Endodermal cell (in vitro differentiated cells): ENCODE measurements at regions not wholly inside any gene's neighbourhood (a gene's known extent, or its start where the extent isn't known, plus 50 kb on each side); places are given as distances from the start of the nearest gene placed in this dataset.

ENCODE experiments used
- DNase-seq: peaks from one replicate; pipeline ENCODE4 v3.0.0-alpha.2; 2017
- H3K27ac ChIP-seq: 2 replicates; pipeline ENCODE4 v1.5.1; 2013; ENCODE audit warnings: mild to moderate bottlenecking, low read depth, low read length, moderate library complexity
- H3K27me3 ChIP-seq: 2 replicates; pipeline ENCODE4 v1.6.1; 2013; ENCODE audit warnings: mild to moderate bottlenecking, low read length, moderate library complexity; ENCODE audit not compliant: insufficient read depth, control insufficient read depth, poor library complexity, severe bottlenecking
- H3K36me3 ChIP-seq: 2 replicates; pipeline ENCODE4 v1.7.0; 2013; ENCODE audit warnings: mild to moderate bottlenecking, low read length, moderate library complexity; ENCODE audit not compliant: control insufficient read depth, insufficient read depth
- H3K4me1 ChIP-seq: one replicate; pipeline ENCODE4 v1.7.0; 2013; ENCODE audit warnings: low read length; ENCODE audit not compliant: control insufficient read depth, insufficient read depth
- H3K4me3 ChIP-seq: 2 replicates; pipeline ENCODE4 v1.5.1; 2013; ENCODE audit warnings: mild to moderate bottlenecking, low read length, moderate library complexity
- H3K9ac ChIP-seq: 2 replicates; pipeline ENCODE4 v1.6.1; 2013; ENCODE audit warnings: mild to moderate bottlenecking, low read length, moderate library complexity; ENCODE audit not compliant: poor library complexity, severe bottlenecking; ENCODE audit errors: extremely low read depth
- H3K9me3 ChIP-seq: 2 replicates; pipeline ENCODE4 v1.6.1; 2013; ENCODE audit warnings: mild to moderate bottlenecking, low read length, moderate library complexity; ENCODE audit not compliant: control insufficient read depth
- H3K27ac Mint-ChIP-seq: 2 replicates; pipeline ENCODE4 v1.8.0; 2020; ENCODE audit warnings: mixed read lengths
- H3K27me3 Mint-ChIP-seq: 2 replicates; pipeline ENCODE4 v1.8.0; 2021; ENCODE audit warnings: mild to moderate bottlenecking, mixed read lengths; ENCODE audit not compliant: insufficient read depth
- H3K36me3 Mint-ChIP-seq: 2 replicates; pipeline ENCODE4 v1.8.0; 2020; ENCODE audit warnings: low read depth, mixed read lengths
- H3K4me1 Mint-ChIP-seq: 2 replicates; pipeline ENCODE4 v1.8.0; 2020; ENCODE audit warnings: mixed read lengths
- H3K4me3 Mint-ChIP-seq: 2 replicates; pipeline ENCODE4 v1.8.0; 2020; ENCODE audit warnings: mild to moderate bottlenecking, moderate library complexity, mixed read lengths
- H3K9me3 Mint-ChIP-seq: 2 replicates; pipeline ENCODE4 v1.8.0; 2020; ENCODE audit warnings: mild to moderate bottlenecking, mixed read lengths
- CTCF ChIP-seq: fragments of 200-600 bp; sonication (generic); conservative IDR thresholded peaks from 2 replicates; pipeline ENCODE4 v1.5.0; 2021; ENCODE audit warnings: antibody characterized with exemption, mild to moderate bottlenecking
- WGBS, 2 experiments: methylation state at CpG; one replicate each; pipeline versions ENCODE4 v1.1.5 to v1.1.7; 2013; ENCODE audit warnings: missing lambda C conversion rate in 2 of 2, mixed read lengths in 1 of 2; ENCODE audit not compliant: insufficient coverage in 1 of 2, insufficient read length in 1 of 2; 5-methylcytosine and 5-hydroxymethylcytosine counted together

GRCh38 chr6:23419046-23419445, 707.0 kb upstream of the NRSN1 start:
- Histone ChIP-seq H3K9me3 (no peaks in the 10 kb centered on the region), H3K36me3 (no peaks in the 10 kb centered on the region), H3K27me3 (no peaks in the 10 kb centered on the region), H3K4me1 (no peaks in the 10 kb centered on the region), H3K27ac (no peak overlapping the region), H3K9ac (no peak overlapping the region), H3K4me3 (no peak overlapping the region)
- no peaks in the 10 kb centered on the region for H3K4me1 Mint-ChIP-seq
- no peaks in the 10 kb centered on the region for H3K36me3 Mint-ChIP-seq
- 86% methylated on average over 1 of the region's 1 CpG; no CpG with 5 or more reads in 1 of the 2 experiments for WGBS, 2 experiments
- H3K9me3 Mint-ChIP-seq, result no peaks in the 10 kb centered on the region
- H3K4me3 Mint-ChIP-seq, result no peak overlapping the region
- no peak overlapping the region for H3K27ac Mint-ChIP-seq
- no peaks in the 10 kb centered on the region for H3K27me3 Mint-ChIP-seq
- no peak for DNase-seq
- no peak for TF ChIP-seq CTCF

- H3K27ac ChIP-seq, result no peak overlapping the region
- no peaks in the 10 kb centered on the region for H3K9me3 ChIP-seq
- Mint-ChIP-seq H3K36me3 (no peaks in the 10 kb centered on the region), H3K9me3 (no peaks in the 10 kb centered on the region), H3K27ac (no peak overlapping the region), H3K27me3 (no peaks in the 10 kb centered on the region), H3K4me3 (no peak overlapping the region), H3K4me1 (no peaks in the 10 kb centered on the region)
- no peak for DNase-seq
- H3K9ac ChIP-seq, result no peak overlapping the region
- TF ChIP-seq CTCF, result no peak
- 88 to 100% methylated on average over 1 to 4 of the region's 4 CpGs for WGBS, 2 experiments
- no peaks in the 10 kb centered on the region for H3K36me3 ChIP-seq
- H3K27me3 ChIP-seq, result no peaks in the 10 kb centered on the region
- no peak overlapping the region for H3K4me3 ChIP-seq
- H3K4me1 ChIP-seq, result no peaks in the 10 kb centered on the region
These were observed 705.2 kb upstream of the NRSN1 start for GRCh38 chr6:23420659-23421350.

GRCh38 chr6:23424584-23424983, 701.4 kb upstream of the NRSN1 start:
- Histone ChIP-seq H3K27me3 (no peaks in the 10 kb centered on the region), H3K4me1 (no peaks in the 10 kb centered on the region), H3K9ac (no peak overlapping the region), H3K9me3 (no peaks in the 10 kb centered on the region), H3K27ac (no peak overlapping the region), H3K36me3 (no peaks in the 10 kb centered on the region), H3K4me3 (no peak overlapping the region)
- Mint-ChIP-seq H3K9me3 (peaks cover 10% of the 10 kb centered on the region), H3K27ac (peak overlapping the region; percentile 56), H3K27me3 (no peaks in the 10 kb centered on the region), H3K4me3 (no peak overlapping the region), H3K36me3 (no peaks in the 10 kb centered on the region), H3K4me1 (no peaks in the 10 kb centered on the region)
- DNase-seq, result no peak
- no peak for TF ChIP-seq CTCF
- WGBS, 2 experiments, result 97 to 100% methylated on average over 2 to 3 of the region's 3 CpGs
